GM12878 (cell line): ENCODE measurements at regions not wholly inside any gene's neighbourhood (a gene's known extent, or its start where the extent isn't known, plus 50 kb on each side); places are given as distances from the start of the nearest gene placed in this dataset.
A peak's percentile ranks its signal among the peaks of the same experiment; 100 is the strongest.

Source experiments
- ATAC-seq: fragments of 200-7000 bp; cut with Tn5 transposase; 3 replicates; pipeline ENCODE4 v1.9.1; 2020; ENCODE audit warnings: mild to moderate bottlenecking, moderate library complexity
- BruUV-seq: library from RNA; stranded (reverse); fragments of 400-500 nt; replicated peaks from 2 replicates; lab custom pipeline; 2021; lab: Mats Ljungman, UMichigan
- CTCF ChIA-PET: fragments of 300-600 bp; sonication (Branson Sonifier 250); formaldehyde crosslinking; extraction: SDS; loops from one replicate; lab custom pipeline; 2021; ENCODE audit warnings: inconsistent platforms; lab: Yijun Ruan, JAX
- POLR2A ChIA-PET: fragments of 350-600 bp; formaldehyde crosslinking; extraction: SDS; loops from one replicate; lab custom pipeline; 2021; ENCODE audit warnings: inconsistent platforms; lab: Charles Lee
- RAD21 ChIA-PET: fragments of 300-600 bp; sonication (Branson Sonifier 250); formaldehyde crosslinking; loops from one replicate; lab custom pipeline; 2023; ENCODE audit warnings: antibody characterized with exemption; ENCODE audit not compliant: unreplicated experiment; lab: Charles Lee
- SMC1A ChIA-PET: fragments of 300-600 bp; sonication (Branson Sonifier 250); formaldehyde crosslinking; loops from one replicate; lab custom pipeline; 2023; ENCODE audit not compliant: unreplicated experiment, uncharacterized antibody; lab: Charles Lee
- DNase-seq: peaks from one replicate; pipeline ENCODE4 v3.0.0-alpha.2; 2011; ENCODE audit warnings: low read depth, low spot score
- FAIRE-seq: peaks from 3 replicates; lab custom pipeline; 2011; peaks lifted over from hg19 to GRCh38; lab: Jason Lieb, UNC
- H2AFZ ChIP-seq: 2 replicates; pipeline ENCODE4 v1.6.0; 2011; ENCODE audit warnings: low read depth, low read length, control low read depth; ENCODE audit not compliant: control insufficient read depth
- H3K27ac ChIP-seq: 2 replicates; pipeline ENCODE4 v1.5.1; 2011; ENCODE audit warnings: control low read depth; ENCODE audit not compliant: control insufficient read depth, insufficient read depth
- H3K27me3 ChIP-seq, 2 experiments: replicated peaks in 1 of 2; 2 replicates each; pipeline versions ENCODE4 v1.6.0 to v1.6.1; 2011; ENCODE audit warnings: low read length in 1 of 2; ENCODE audit not compliant: control insufficient read depth in 2 of 2, insufficient read depth in 2 of 2
- H3K36me3 ChIP-seq, 2 experiments: 2 replicates each; pipeline ENCODE4 v1.5.1; 2011; ENCODE audit warnings: low read length in 1 of 2; ENCODE audit not compliant: control insufficient read depth in 2 of 2, insufficient read depth in 2 of 2
- H3K4me1 ChIP-seq: 2 replicates; pipeline ENCODE4 v1.6.1; 2011; ENCODE audit warnings: mild to moderate bottlenecking, low read length, moderate library complexity, mixed read lengths; ENCODE audit not compliant: control insufficient read depth, insufficient read depth
- H3K4me2 ChIP-seq: 2 replicates; pipeline ENCODE4 v1.6.0; 2011; ENCODE audit warnings: control low read depth; ENCODE audit not compliant: control insufficient read depth, insufficient read depth
- H3K4me3 ChIP-seq: fragments of 200-600 bp; sonication (generic); 2 replicates; pipeline ENCODE4 v1.5.1; 2016
- H3K79me2 ChIP-seq: 2 replicates; pipeline ENCODE4 v1.6.0; 2011; ENCODE audit warnings: low read length; ENCODE audit not compliant: control insufficient read depth, insufficient read depth
- H3K9ac ChIP-seq: 2 replicates; pipeline ENCODE4 v1.8.0; 2011; ENCODE audit warnings: low read length, control low read depth, mixed read lengths; ENCODE audit not compliant: control insufficient read depth, insufficient read depth
- H3K9me3 ChIP-seq: replicated peaks from 3 replicates; pipeline ENCODE4 v1.5.1; 2011; ENCODE audit warnings: mild to moderate bottlenecking, low read length; ENCODE audit not compliant: control insufficient read depth, insufficient read depth
- H4K20me1 ChIP-seq: 2 replicates; pipeline ENCODE4 v1.6.0; 2011; ENCODE audit not compliant: control insufficient read depth, insufficient read depth
- E2F4 ChIP-seq: IDR thresholded peaks from 2 replicates; pipeline ENCODE4 v1.6.1; 2012; ENCODE audit warnings: low read depth, low read length, improper control_type of control experiment
- E4F1 ChIP-seq: fragments of 450-650 bp; IDR thresholded peaks from 2 replicates; pipeline ENCODE4 v1.6.1; 2018; ENCODE audit warnings: borderline replicate concordance, mild to moderate bottlenecking; ENCODE audit not compliant: partially characterized antibody
- ELK1 ChIP-seq: IDR thresholded peaks from 2 replicates; pipeline ENCODE4 v1.6.1; 2012; ENCODE audit warnings: low read depth, low read length, improper control_type of control experiment
- JUNB ChIP-seq: IDR thresholded peaks from 2 replicates; pipeline ENCODE4 v1.6.1; 2016; ENCODE audit warnings: antibody characterized with exemption, mild to moderate bottlenecking
- PML ChIP-seq: IDR thresholded peaks from 2 replicates; pipeline ENCODE4 v1.6.1; 2012; ENCODE audit warnings: low read length, inconsistent platforms
- SMARCA5 ChIP-seq: fragments of 450-650 bp; IDR thresholded peaks from 2 replicates; pipeline ENCODE4 v1.6.1; 2017; ENCODE audit warnings: mild to moderate bottlenecking
- SPI1 ChIP-seq: IDR thresholded peaks from 2 replicates; pipeline ENCODE4 v1.6.1; 2011; ENCODE audit warnings: low read depth, mild to moderate bottlenecking, low read length, moderate library complexity, borderline replicate concordance; ENCODE audit not compliant: insufficient read depth
- TARDBP ChIP-seq: IDR thresholded peaks from 2 replicates; pipeline ENCODE4 v1.6.1; 2016; ENCODE audit warnings: borderline replicate concordance
- ZBTB33 ChIP-seq: fragments of 450-650 bp; IDR thresholded peaks from 2 replicates; pipeline ENCODE4 v1.6.1; 2017; ENCODE audit warnings: mild to moderate bottlenecking
- ZNF24 ChIP-seq: fragments of 450-650 bp; IDR thresholded peaks from 2 replicates; pipeline ENCODE4 v1.6.1; 2017; ENCODE audit warnings: antibody characterized with exemption, mild to moderate bottlenecking
- ZNF622 ChIP-seq: fragments of 450-650 bp; IDR thresholded peaks from 2 replicates; pipeline ENCODE4 v1.6.1; 2017; ENCODE audit warnings: mild to moderate bottlenecking, inconsistent platforms
- WGBS: methylation state at CpG from one replicate; pipeline ENCODE4 v1.1.6; 2016; ENCODE audit warnings: low lambda C conversion rate; ENCODE audit not compliant: insufficient replicate concordance, insufficient coverage; ENCODE audit errors: missing lambda C conversion rate; 5-methylcytosine and 5-hydroxymethylcytosine counted together
- in situ Hi-C: fragments of 300-500 bp; cut with MboI; formaldehyde crosslinking; loops from 9 replicates; pipeline ENCODE4 v1.14.3; 2018; ENCODE audit warnings: mixed read lengths
- intact Hi-C: fragments of 100-400 bp; cut with micrococcal nuclease; formaldehyde crosslinking; loops from one replicate; pipeline ENCODE4 v1.14.2; 2022; ENCODE audit not compliant: unreplicated experiment

GRCh38 chr4:124025428-124025827 is 628.8 kb downstream of the SPRY1 start (continued):
- no peak for TF ChIP-seq E4F1
- TF ChIP-seq JUNB, result no peak

GRCh38 chr4:124028182-124028581 is 631.6 kb downstream of the SPRY1 start:
- intact Hi-C loops, result no loop called here
- POLR2A ChIA-PET, result no interaction called here

More at GRCh38 chr4:124028182-124028581, 631.6 kb downstream of the SPRY1 start:
- ChIA-PET RAD21 (no interaction called here), CTCF (no interaction called here), SMC1A (interaction anchor here (0.8 kb wide), 1 partner anchor 13 kb away, joined by 4 read pairs; no protein-coding TSS in a partner anchor)
- Histone ChIP-seq H3K9me3 (no peaks in the 10 kb centered on the region), H3K4me3 (no peak overlapping the region), H3K4me2 (no peak overlapping the region), H4K20me1 (no peaks in the 10 kb centered on the region), H3K27me3 (no peaks in the 10 kb centered on the region), H3K4me1 (no peaks in the 10 kb centered on the region), H3K79me2 (no peaks in the 10 kb centered on the region), H2AFZ (no peak overlapping the region), H3K36me3 (no peaks in the 10 kb centered on the region), H3K9ac (no peak overlapping the region), H3K27ac (no peak overlapping the region)
- FAIRE-seq (no peak), DNase-seq (no peak), ATAC-seq (no peak)
- no TSS peak for BruUV-seq
- TF ChIP-seq ZNF622 (no peak), ZBTB33 (no peak), E2F4 (no peak), SMARCA5 (no peak), TARDBP (no peak), ELK1 (no peak), PML (no peak), SPI1 (peak; percentile 7; the same call in 1 of the 2 replicates), ZNF24 (no peak)
- in situ Hi-C loops, result no loop called here
- 44% methylated on average over 4 of the region's 4 CpGs for WGBS
